Inflammatory macrophage treated with lipopolysaccharide for 1 hour (primary cell): ENCODE measurements at regions not wholly inside any gene's neighbourhood (a gene's known extent, or its start where the extent isn't known, plus 50 kb on each side); places are given as distances from the start of the nearest gene placed in this dataset.

Source experiments
- DNase-seq, 2 donors: peaks; one replicate each; pipeline ENCODE4 v3.0.0-alpha.2; 2020 to 2022

DNA sequence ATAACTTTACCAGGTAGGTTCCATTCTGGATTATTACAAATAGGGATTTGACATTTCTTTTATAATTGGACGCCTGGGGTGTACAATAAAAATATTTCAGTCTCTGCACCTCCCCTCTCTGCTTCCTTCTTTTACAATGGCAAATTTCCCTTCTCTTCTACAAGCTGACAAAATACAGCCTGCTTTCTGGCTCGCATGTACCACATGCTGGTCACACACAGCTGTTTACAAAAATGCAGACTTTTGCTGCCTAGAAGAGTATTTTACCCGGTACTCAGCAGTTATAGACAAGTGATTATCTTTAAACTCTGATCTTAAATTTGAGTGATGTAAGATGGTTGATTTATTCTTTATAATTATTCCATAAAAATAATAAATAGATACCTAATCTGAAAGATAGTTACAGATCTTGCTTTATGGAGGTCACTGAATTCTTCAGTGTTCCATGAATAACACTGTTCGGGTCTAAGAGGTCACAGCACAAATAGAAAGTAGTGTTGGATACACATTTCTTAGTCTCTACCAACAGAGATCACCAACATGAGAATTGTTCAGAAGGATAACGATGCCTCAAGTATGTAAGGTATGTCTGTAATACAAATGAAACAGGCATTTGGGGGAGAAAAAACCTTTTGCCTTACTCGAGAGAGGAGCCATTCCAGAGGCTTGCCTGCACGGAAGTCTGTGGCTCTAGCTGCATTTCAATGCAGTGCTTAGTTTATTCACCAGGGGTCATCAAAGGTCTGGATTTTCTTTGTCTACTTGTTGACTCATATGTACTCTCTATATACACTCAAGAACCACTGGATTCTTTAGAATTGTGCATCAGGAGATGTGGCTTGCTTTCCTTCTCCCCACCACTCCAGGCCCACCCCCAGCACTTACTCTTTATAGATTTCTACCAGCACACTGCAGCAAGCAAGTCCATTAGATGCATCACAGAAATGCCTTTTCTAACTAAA is 206.6 kb upstream of the RFX3 start:
- peak; percentile 65 to 94 for DNase-seq

DNA sequence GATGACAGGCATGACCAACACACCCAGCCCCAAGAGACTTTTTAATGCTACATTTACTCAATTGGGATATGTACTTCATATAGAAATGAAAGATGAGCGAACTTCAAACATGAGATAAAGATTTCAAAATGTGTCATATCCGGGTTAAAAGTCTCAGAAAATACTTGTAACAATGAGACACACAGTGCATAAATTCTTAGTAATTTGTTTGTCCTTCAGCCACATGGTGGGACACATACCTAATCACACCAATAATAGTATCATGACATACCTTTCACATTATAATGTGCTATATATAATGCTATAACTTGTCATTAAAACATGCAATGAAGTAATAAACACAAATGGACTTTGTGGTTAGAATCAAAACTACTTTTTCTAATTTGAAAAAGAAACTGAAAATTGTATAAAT is 204.7 kb upstream of the RFX3 start:
- DNase-seq: no peak

GRCh38 chr9:3721096-3721495 is 195.3 kb upstream of the RFX3 start:
- DNase-seq: no peak

GRCh38 chr9:3719286-3719685 is 193.5 kb upstream of the RFX3 start:
- DNase-seq: no peak

- DNase-seq: no peak
Observed at GRCh38 chr9:3716415-3716814, 190.6 kb upstream of the RFX3 start.

- no peak for DNase-seq
Observed at GRCh38 chr9:3708751-3709150, 182.9 kb upstream of the RFX3 start.

GRCh38 chr9:3704890-3705289 is 179.1 kb upstream of the RFX3 start:
- DNase-seq: no peak

GRCh38 chr9:3700772-3701171 is 175.0 kb upstream of the RFX3 start:
- no peak for DNase-seq

- DNase-seq: no peak
Observed at GRCh38 chr9:3699883-3700282, 174.1 kb upstream of the RFX3 start.

GRCh38 chr9:3698531-3698930 is 172.7 kb upstream of the RFX3 start:
- no peak for DNase-seq

- no peak for DNase-seq
Observed at GRCh38 chr9:3698076-3698475, 172.3 kb upstream of the RFX3 start.

GRCh38 chr9:3696368-3696767 is 170.6 kb upstream of the RFX3 start:
- DNase-seq: no peak

DNA sequence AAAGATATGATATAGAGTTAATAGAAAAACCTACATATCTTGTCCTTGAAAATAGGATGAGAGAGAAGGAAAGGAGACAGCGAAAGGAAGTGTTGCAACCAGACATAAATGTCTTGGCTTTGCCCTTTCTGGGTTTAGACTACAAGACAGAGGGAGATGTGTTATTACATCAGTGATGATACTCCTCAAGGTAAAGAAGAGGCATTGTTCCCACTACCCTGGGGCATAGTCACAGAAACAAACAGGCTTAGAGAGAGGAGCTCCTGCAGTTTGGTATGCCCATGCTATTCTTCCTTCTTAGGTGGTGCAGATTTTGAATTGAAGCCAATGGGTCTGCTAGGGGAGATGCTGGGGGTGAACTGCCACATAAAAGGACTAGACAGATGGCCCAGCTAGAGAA is 166.8 kb upstream of the RFX3 start:
- no peak for DNase-seq

DNA sequence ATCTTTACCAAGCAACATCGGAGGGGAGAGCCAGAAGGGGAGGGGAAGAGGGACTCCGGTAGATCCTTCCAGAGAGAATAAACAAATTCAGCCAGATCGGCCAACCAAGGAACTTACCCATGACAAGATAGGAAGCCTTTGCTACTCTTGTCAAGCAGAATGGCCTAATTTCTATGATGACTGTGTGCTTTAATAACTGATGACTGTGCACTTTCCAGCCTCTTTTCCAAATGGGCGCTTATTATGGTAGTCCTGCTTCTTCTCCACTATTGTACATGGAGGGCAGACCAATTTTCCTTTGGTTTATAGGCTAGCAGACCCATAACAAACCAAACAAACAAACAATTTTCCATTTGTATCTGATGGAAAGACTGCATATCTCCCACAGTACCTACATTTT is 163.8 kb upstream of the RFX3 start:
- no peak for DNase-seq

GRCh38 chr9:3687145-3687544 is 161.3 kb upstream of the RFX3 start:
- DNase-seq: no peak

DNA sequence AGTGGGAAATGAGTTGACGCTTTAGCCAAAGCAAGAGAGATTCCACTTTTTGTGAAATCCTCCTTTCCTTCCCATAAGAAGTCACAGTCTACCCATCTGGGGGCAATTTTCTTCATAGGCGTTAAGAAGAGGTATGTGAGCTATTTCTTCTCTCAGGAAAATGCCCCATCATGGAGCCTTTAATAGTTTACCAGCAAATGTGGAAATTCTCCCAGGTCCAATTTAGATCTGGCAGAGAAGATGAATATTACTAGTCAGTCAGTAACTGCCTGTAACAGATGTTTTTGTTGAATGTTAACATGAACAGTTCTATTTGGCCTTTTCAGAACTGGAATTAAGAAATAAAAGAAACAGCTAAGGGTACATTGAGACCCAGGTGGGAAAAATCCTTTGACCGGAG is 156.4 kb upstream of the RFX3 start:
- no peak for DNase-seq

GRCh38 chr9:3677541-3677940 is 151.7 kb upstream of the RFX3 start:
- no peak for DNase-seq

DNA sequence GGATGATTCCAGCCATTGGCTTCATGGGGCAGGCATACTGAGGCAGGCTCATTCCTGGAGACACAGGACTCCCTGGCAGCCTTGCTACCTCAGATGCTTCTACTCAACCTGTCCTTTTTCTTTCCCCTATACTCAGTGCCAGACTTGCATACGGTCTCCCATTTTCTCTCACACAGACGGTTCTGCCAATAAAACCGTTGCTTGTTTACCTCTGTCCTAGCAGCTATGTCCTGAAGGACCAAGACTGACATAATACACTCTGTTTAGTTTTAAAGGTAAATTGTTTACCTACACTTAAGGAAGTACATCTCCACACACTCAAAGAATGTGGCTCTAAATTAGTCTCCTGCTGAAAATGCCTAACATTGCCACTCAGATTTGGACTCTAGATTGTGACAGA is 151.0 kb upstream of the RFX3 start:
- DNase-seq: no peak

GRCh38 chr9:3675946-3676345 is 150.1 kb upstream of the RFX3 start:
- no peak for DNase-seq

DNA sequence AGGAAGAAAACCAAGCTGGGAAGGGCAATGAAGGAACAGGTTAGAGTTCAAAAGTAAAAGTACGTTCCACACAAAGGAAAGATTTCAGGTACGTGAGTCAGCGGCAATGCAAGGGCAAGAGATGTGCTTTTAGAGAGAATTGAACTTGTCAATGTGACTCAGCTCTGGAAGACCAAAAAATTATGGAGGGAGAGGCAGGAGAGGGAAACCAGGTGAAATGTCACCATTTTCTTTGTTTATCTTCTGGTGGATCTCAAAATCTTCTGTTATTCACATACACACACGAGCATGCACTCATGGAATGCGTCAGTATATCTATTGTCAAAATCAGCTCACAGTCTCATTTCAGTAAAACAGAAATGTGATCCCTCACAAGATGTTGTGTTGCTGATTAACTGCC is 148.8 kb upstream of the RFX3 start:
- DNase-seq: no peak

- no peak for DNase-seq
Observed at GRCh38 chr9:3672399-3672798, 146.6 kb upstream of the RFX3 start.

DNA sequence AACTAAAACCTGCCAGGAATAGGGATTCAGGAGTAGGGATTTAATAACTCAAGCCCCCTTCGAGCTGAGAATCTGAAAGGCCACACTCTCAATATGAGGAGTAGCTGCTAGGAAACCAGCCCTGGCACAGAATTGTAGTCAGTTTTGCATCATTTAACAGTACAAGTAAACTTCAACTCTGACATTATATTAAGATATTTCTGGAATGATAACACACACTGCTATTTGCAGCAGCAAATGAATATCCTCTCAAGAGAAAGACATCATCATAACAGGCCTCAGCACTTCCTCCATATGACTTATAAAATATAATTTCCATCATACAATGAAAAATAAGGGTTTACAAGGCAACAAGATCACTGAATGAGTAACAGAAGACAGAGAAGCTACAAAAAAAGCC is 138.2 kb upstream of the RFX3 start:
- DNase-seq: no peak

DNA sequence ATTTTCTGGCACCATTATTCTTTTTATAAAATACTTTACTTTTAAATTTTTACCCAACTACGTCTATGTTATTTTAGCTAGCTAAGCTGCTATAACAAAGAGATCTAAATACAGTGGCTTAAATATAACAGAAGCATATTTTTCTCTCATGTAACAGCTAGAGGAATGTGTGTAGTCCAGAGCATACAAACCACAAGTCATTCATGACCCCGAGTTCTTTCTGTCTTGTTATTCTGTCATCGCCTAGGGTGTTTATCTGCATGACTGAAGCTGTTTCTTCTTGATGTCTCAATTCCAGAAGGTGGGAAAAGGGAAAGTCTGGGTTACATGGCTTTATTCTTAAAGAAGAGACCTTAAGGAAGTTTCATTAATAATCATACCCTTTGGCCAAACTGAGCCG is 136.9 kb upstream of the RFX3 start:
- no peak for DNase-seq

- no peak for DNase-seq
Observed at GRCh38 chr9:3660936-3661335, 135.1 kb upstream of the RFX3 start.

- DNase-seq: no peak
Observed at GRCh38 chr9:3659647-3660046, 133.8 kb upstream of the RFX3 start.
